Mucosa of rectum (tissue), 2 donors: ENCODE measurements at regions not wholly inside any gene's neighbourhood (a gene's known extent, or its start where the extent isn't known, plus 50 kb on each side); places are given as distances from the start of the nearest gene placed in this dataset.

Experiments
- H3K27ac ChIP-seq, 2 donors: one replicate each; pipeline ENCODE4 v1.7.0; 2013; ENCODE audit warnings: inconsistent platforms in 2 of 2, low read depth in 2 of 2, low read length in 2 of 2
- H3K27me3 ChIP-seq, 2 donors: one replicate each; pipeline ENCODE4 v1.7.0; 2013; ENCODE audit warnings: low read length in 2 of 2; ENCODE audit not compliant: control insufficient read depth in 2 of 2, insufficient read depth in 2 of 2
- H3K36me3 ChIP-seq, 2 donors: one replicate each; pipeline ENCODE4 v1.7.0; 2013; ENCODE audit warnings: low read length in 2 of 2; ENCODE audit not compliant: control insufficient read depth in 2 of 2, insufficient read depth in 2 of 2
- H3K4me1 ChIP-seq, 2 donors: one replicate each; pipeline ENCODE4 v1.7.0; 2013; ENCODE audit warnings: low read length in 2 of 2, mild to moderate bottlenecking in 1 of 2; ENCODE audit not compliant: control insufficient read depth in 2 of 2, insufficient read depth in 2 of 2
- H3K4me3 ChIP-seq, 2 donors: one replicate each; pipeline ENCODE4 v1.7.0; 2013; ENCODE audit warnings: low read length in 2 of 2
- H3K9ac ChIP-seq, 2 donors: one replicate each; pipeline ENCODE4 v1.7.0; 2013; ENCODE audit warnings: low read length in 2 of 2, low read depth in 1 of 2, mild to moderate bottlenecking in 1 of 2
- H3K9me3 ChIP-seq, 2 donors: one replicate each; pipeline ENCODE4 v1.7.0; 2013; ENCODE audit warnings: low read length in 2 of 2; ENCODE audit not compliant: control insufficient read depth in 2 of 2
- donor health status: healthy.
- donor health status: Normal muscosa, but diverticular disease.

- Histone ChIP-seq H3K9ac (no peak overlapping the region), H3K9me3 (peaks cover 0 to 5% of the 10 kb centered on the region in 2 donors)
Measured at GRCh38 chr1:209505044-209505443, 78.5 kb upstream of the CAMK1G start.

GRCh38 chr1:209506101-209506500, 77.4 kb upstream of the CAMK1G start:
- Histone ChIP-seq H3K9me3 (peaks cover 0 to 5% of the 10 kb centered on the region in 2 donors), H3K9ac (no peak overlapping the region), H3K27me3 (no peaks in the 10 kb centered on the region), H3K27ac (no peak overlapping the region), H3K4me3 (no peak overlapping the region), H3K36me3 (no peaks in the 10 kb centered on the region), H3K4me1 (no peaks in the 10 kb centered on the region)

More at GRCh38 chr1:209505044-209505443, 78.5 kb upstream of the CAMK1G start:
- H3K27ac ChIP-seq = no peak overlapping the region
- no peaks in the 10 kb centered on the region for H3K4me1 ChIP-seq
- H3K4me3 ChIP-seq = no peak overlapping the region
- H3K36me3 ChIP-seq = no peaks in the 10 kb centered on the region
- H3K27me3 ChIP-seq = no peaks in the 10 kb centered on the region

GRCh38 chr1:209509039-209509438, 74.5 kb upstream of the CAMK1G start:
- H3K36me3 ChIP-seq = no peaks in the 10 kb centered on the region
- H3K4me1 ChIP-seq = no peaks in the 10 kb centered on the region
- H3K4me3 ChIP-seq = no peak overlapping the region
- H3K9ac ChIP-seq = no peak overlapping the region
- H3K9me3 ChIP-seq = no peaks in the 10 kb centered on the region
- no peaks in the 10 kb centered on the region for H3K27me3 ChIP-seq
- no peak overlapping the region for H3K27ac ChIP-seq

- Histone ChIP-seq H3K36me3 (no peaks in the 10 kb centered on the region), H3K27ac (no peak overlapping the region), H3K9ac (no peak overlapping the region), H3K27me3 (no peaks in the 10 kb centered on the region), H3K9me3 (no peaks in the 10 kb centered on the region), H3K4me3 (no peak overlapping the region), H3K4me1 (no peaks in the 10 kb centered on the region)
Measured at GRCh38 chr1:209510063-209510462, 73.5 kb upstream of the CAMK1G start.

GRCh38 chr1:209511169-209511568, 72.3 kb upstream of the CAMK1G start:
- Histone ChIP-seq H3K36me3 (no peaks in the 10 kb centered on the region), H3K9ac (no peak overlapping the region), H3K4me3 (no peak overlapping the region), H3K4me1 (no peaks in the 10 kb centered on the region), H3K27me3 (no peaks in the 10 kb centered on the region), H3K9me3 (no peaks in the 10 kb centered on the region), H3K27ac (no peak overlapping the region)

GRCh38 chr1:209512821-209513220, 70.7 kb upstream of the CAMK1G start:
- Histone ChIP-seq H3K27me3 (no peaks in the 10 kb centered on the region), H3K9ac (no peak overlapping the region), H3K4me3 (no peak overlapping the region), H3K36me3 (no peaks in the 10 kb centered on the region), H3K9me3 (no peaks in the 10 kb centered on the region), H3K27ac (no peak overlapping the region), H3K4me1 (no peaks in the 10 kb centered on the region)

- H3K4me3 ChIP-seq = no peak overlapping the region
- no peak overlapping the region for H3K9ac ChIP-seq
- no peaks in the 10 kb centered on the region for H3K9me3 ChIP-seq
- no peaks in the 10 kb centered on the region for H3K36me3 ChIP-seq
- no peaks in the 10 kb centered on the region for H3K4me1 ChIP-seq
- H3K27me3 ChIP-seq = no peaks in the 10 kb centered on the region
- H3K27ac ChIP-seq = no peak overlapping the region
Measured at GRCh38 chr1:209513226-209513625, 70.3 kb upstream of the CAMK1G start.

GRCh38 chr1:209516771-209517680, 66.5 kb upstream of the CAMK1G start:
- no peaks in the 10 kb centered on the region for H3K4me1 ChIP-seq
- no peak overlapping the region for H3K4me3 ChIP-seq
- H3K27me3 ChIP-seq = no peaks in the 10 kb centered on the region
- H3K9ac ChIP-seq = no peak overlapping the region
- no peaks in the 10 kb centered on the region for H3K36me3 ChIP-seq
- no peak overlapping the region for H3K27ac ChIP-seq
- no peaks in the 10 kb centered on the region for H3K9me3 ChIP-seq

- H3K4me1 ChIP-seq = no peaks in the 10 kb centered on the region
- peaks cover 0 to 3% of the 10 kb centered on the region in 2 donors for H3K27me3 ChIP-seq
- no peaks in the 10 kb centered on the region for H3K36me3 ChIP-seq
- H3K27ac ChIP-seq = no peak overlapping the region
- H3K9ac ChIP-seq = no peak overlapping the region
- no peaks in the 10 kb centered on the region for H3K9me3 ChIP-seq
- H3K4me3 ChIP-seq = no peak overlapping the region
Measured at GRCh38 chr1:209517681-209518050, 65.8 kb upstream of the CAMK1G start.

- no peaks in the 10 kb centered on the region for H3K9me3 ChIP-seq
- no peak overlapping the region for H3K4me3 ChIP-seq
- no peaks in the 10 kb centered on the region for H3K36me3 ChIP-seq
- H3K9ac ChIP-seq = no peak overlapping the region
- H3K27ac ChIP-seq = no peak overlapping the region
- no peaks in the 10 kb centered on the region for H3K4me1 ChIP-seq
- peaks cover 0 to 3% of the 10 kb centered on the region in 2 donors for H3K27me3 ChIP-seq
Measured at GRCh38 chr1:209519786-209520185, 63.7 kb upstream of the CAMK1G start.
